ENCODE measurements at regions not wholly inside any gene's neighbourhood (a gene's known extent, or its start where the extent isn't known, plus 50 kb on each side); places are given as distances from the start of the nearest gene placed in this dataset.

- TF ChIP-seq POLR2AphosphoS5 (IDR thresholded peaks at IDR 0.05; ENCODE audit: borderline replicate concordance, low read depth, low read length) (no peak), EZH2 (IDR thresholded peaks at IDR 0.05) (no peak)
Measured at GRCh38 chrX:149222040-149222439, 283.1 kb downstream of the IDS start.

Data from SK-N-MC (cell line).